ENCODE measurements at regions not wholly inside any gene's neighbourhood (a gene's known extent, or its start where the extent isn't known, plus 50 kb on each side); places are given as distances from the start of the nearest gene placed in this dataset.
A peak's percentile ranks its signal among the peaks of the same experiment; 100 is the strongest.

DNA sequence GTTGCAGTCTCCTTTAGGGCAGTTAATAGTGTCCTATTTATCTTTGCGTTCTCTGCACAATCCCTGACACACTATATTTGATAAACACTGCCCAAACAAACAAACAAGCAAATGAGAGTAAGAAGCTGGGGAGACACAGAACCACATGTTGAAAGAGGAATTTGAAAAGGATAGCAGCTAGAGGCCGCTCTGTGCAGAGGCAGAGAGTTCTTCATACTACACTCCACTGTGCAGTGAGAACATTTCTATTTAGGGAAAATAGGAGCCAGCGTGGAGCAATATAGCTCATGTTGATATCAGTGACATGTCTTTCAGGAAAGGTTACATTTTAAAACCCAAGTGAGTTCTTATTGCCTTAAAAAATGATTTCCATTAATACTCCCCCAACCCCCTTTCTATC is 140.3 kb upstream of the SEL1L start:
- no peak for DNase-seq

DNA sequence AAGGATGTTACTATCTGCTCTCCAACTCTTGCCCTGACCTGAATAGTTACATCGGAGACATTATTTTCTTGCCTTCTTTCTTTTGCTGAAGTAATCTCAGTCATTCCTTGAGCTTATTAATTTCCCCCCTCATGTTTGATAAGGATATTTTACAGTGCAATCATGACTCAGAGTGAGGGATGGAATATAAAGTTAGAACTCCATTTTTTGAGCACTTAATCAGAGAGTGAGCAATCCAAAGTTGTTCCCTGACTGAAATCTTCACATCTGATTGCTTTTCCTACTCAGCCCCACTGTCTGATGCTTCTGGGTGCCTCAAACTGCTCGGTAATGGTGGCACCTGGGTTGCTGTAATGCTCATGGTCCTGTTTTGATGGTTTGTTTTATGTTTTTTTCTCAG is 142.7 kb upstream of the SEL1L start:
- DNase-seq: no peak

DNA sequence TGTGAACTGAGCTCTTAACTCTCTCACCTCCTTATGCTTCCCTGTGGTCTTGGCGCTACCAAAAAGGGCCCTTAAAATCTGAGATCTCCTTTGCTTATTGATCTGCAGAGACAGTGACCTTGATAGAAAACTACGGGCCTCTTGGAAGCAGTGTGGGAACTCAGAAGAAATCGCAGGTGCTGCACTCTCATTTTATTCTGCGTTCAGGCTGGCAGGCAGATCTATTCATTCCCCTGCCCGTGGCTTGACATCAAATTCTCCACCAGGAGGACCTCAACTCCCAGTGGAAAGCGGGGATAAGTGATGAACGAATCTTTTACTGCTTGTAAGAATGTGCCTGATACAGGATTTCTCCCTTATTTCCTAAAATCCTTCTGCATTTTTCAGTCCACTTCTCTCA is 143.2 kb upstream of the SEL1L start:
- DNase-seq: no peak

DNA sequence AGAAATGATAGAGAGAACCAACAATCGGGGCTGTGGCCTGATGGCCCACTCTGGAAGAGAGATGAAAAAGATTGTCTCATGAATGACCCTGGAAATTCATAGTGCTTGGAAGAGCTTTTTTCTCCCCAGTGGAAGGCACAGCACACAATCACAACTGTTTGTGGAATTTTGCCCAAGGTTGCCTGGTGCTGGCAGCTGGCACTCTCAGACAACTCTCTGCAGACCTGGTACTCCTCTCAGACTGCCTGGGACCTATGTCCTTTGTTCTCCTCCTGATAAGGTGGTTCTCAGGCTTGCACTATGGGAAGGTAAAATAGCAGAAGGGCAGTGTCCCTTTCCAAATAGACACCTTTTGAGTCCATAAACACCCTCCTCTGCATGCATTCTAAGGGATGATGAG is 144.1 kb upstream of the SEL1L start:
- no peak for DNase-seq

DNA sequence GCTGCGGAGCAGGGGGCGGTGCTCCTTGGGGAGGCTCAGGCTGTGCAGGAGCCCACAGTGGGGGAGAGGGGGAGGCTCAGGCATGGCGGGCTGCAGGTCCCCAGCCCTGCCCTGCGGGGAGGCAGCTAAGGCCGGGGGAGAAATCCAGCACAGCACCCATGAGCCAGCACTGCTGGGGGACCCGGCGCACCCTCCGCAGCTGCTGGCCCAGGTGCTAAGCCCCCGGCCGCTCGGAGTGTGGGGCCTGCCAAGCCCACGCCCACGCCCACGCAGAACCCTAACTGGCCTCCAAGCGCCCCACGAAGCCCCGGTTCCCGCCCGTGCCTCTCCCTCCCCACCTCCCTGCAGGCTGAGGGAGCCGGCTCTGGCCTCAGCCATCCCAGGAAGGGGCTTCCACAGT is 145.6 kb upstream of the SEL1L start:
- DNase-seq: no peak

DNA sequence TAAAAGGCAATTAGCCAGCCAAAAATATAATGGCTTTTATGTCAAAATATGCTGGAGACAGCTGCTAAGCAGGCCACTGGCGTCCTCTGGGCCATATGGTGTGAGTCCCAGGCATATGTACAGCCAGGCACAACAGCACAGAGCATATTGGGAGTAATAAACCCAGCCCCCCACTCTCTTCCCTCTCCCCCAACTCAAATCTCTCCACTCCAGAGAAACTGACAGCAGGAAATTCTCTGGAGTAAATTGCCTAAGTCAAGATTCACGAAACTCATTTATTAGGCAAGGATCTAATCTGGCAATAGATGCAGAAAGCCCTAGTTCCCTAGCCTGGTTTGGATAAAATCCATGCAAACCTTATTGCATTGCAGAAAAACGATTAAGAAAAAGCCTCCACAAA is 147.9 kb upstream of the SEL1L start:
- DNase-seq: no peak

DNA sequence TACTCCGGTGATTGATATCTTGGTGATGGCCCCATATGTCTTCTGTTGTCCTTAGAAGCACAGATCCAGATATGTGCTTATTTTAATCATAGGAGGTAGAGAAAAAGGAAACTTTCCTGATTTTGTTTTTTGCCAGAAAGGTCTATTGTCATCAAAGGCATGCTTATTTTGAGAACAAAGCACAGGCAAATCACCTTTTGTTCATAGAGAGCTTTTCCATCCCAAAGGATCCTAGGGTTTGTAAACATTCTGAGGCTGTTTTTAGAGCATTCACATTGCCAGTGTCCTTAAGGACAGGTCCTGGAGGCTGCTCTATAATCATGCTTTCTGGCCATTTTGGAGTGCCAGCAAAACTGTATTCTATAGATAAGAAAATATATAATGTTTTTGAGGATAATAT is 148.5 kb upstream of the SEL1L start:
- peak; percentile 12 for DNase-seq

DNA sequence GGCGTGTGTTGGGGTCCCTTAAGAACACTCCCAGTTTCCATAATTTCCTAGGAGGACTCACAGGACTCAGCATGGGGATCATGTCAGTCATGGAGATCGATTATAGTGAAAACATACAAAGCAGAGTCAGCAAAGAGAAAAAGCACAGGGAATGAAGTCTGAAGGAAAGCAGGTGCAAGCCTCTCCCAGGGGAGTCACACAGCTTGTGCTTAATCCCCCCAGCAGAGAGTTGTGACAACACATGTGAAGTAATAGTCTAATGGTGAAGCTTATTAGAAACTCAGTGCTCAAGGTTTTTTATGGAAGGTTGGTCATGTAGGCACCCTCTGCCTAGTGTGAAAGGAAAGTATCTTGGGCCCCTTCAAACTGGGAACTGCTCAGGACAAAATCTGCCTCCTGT is 149.0 kb upstream of the SEL1L start:
- peak; percentile 29 for DNase-seq

DNA sequence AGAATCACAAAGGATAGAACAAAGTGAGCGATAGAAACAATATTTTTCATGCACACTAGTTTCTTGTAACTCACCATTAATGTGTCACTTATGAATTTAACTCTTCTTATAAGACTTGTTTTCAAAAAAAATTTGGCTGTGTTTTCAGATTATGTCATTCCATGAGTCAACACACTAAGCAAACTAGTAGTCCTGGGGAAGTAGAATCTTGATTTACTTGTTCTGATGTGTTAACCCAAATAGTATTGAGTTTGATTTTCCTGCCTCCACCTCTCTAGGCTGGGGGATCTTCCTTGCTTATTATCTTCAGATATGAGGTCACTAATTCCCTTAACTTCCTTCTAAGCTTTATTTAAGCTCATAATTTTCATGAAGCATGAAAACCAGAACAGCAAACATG is 151.0 kb upstream of the SEL1L start:
- DNase-seq: no peak

DNA sequence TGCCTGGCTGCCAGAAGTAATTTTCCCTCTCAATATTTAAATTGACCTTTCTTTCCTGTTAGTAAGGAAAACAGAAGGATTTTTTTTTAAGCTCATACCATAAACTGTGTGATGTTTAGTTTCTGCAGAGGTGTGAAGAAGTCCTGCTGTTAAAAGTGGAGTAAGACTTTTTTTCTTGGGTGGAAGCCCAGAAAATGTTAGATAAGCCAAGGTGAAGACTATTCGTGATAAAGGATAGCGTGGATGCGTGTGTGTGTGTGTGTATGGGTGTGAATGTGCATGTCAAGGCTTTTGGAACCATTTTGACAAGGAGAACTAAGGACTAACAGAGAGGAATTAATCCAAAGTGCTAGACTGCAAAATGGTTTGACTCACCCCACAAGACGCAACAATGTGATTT is 152.9 kb upstream of the SEL1L start:
- no peak for DNase-seq

DNA sequence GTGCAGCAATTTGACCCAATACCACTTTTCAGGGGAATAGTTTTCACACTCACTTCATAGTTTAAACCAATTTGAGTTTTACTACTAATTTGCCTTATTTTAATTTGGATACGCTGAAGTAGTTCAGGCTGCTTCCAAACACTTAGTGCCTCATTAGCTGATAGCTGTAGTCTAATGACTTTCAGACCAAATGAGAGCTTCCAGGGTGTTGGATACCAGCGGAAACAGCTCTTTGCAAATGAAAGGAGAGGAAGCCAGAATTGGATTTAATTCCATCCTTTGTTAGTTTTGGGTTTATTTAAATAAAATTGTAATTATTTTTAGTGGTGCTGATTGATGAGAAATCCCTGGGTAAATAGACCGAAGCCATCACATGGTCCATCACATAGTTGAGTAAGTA is 158.3 kb upstream of the SEL1L start:
- DNase-seq: no peak

DNA sequence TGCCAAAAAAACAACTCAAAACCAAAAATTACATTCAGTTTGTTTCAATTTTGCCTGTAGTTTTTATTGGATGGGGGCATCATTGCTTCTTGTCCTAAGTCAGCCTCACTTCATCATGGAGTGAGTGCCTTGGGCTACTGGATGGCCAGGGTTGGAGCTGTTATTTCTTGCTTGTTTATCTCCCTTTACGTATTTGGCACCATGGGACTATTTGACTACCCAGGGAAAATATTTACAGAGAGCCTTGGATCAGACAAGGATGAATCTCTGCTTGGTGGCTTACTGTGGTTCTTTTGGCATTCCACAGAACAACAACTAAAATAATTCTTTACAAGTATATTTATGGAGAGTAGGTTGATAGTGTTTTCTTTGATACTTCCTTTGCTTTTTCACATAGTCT is 160.8 kb upstream of the SEL1L start:
- DNase-seq: no peak

DNA sequence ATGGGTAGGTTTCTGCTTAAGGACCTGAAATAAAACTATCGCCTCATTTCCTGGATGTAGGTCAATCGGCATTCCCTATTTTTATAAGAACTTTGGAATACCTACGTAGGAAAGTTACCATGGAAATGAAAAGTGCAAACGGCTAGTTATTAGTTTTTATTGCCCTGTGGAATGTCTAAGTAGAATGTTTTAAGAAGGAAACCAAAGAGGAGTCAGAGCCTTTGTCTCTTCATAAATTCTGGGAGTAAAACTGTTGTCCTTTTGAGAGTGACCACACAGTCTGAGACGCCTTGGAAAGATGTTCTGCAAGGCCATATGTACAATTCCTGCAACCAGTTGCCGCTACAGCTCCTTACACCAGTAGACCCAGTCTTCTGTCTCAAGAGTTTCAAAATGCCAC is 176.0 kb upstream of the SEL1L start:
- DNase-seq: no peak

DNA sequence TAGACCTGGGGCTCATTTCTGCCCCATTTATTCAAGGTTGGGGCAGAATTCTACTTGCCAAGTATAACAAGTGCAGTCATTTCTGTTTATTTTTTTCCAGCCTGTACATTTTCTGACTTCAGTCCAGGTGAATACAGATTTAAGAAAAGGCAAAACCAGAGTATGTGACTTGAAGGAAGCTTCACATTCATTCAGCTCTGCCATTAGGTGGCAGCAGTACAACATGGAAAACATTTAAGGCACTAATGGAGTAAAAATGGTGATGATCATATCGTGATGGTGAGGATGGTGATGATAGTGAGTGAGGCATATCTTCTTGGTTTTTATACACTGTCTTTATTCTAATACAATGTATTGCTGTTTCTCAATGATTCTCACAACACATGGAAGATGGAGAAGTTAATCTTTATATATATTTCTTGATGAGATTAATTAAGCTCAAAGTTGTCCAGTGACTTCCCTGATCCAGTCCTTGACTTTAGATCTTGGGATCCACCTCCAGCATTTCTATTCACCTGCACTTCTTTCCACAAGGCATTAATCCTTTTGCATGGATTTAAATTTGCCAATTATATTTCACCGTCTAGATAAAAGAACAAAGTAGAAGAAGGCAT is 176.7 kb upstream of the SEL1L start:
- DNase-seq: peak; percentile 64

DNA sequence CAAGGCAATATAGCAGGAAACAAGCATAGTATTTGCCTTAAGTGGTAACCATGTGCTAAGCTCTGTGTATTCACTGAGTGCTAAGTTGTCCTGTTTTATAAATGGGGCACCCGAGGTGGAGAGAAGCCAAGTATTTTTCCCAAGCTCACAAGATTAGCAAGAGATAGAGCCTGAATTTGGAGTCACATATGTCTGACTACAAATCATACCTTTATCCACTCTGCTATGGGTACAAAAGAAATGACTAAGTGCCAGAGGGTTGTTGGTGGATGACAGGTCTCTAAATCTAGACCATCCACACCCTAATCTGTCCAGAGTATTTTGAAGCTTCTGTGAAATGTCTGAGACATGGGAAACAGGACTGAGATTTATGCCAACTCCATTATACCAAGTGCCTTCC is 182.1 kb upstream of the SEL1L start:
- DNase-seq: no peak

DNA sequence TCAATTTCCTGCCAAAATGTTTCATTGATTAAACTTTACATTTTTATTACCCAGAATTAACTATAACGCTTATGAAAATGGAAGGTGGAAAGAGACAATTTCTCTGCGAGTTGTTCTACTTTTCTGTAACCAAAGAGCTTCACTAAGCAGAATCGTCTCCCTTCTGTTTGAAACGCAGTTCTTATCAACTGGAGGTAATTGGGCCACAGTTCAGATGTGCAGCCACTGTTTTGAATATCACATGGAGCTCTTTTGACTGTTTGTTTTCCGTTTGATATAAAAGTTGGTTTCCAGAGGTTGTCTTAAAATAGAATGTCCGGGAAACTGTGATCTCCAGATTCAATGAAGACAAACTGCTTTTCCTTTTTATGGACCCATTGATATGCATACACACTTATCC is 183.3 kb upstream of the SEL1L start:
- DNase-seq: no peak

DNA sequence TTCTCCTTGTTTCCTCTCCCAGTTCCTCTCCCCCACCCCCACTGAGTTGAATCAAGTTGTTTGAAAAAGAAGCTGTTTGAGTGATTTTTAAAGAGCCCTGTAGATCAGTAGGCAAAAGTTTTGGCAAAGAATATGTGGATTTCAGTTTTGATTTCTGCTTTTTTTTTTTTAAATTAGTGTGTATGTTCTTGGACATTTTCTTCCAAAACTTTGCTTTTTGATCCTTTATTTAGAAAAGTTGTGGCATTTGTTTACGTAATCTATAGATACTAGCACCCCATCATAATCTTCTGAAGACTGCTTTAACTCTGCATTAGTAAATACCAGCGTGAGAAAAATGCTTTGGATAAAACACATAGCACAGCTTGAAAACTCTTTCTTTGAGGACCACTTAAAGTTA is 190.3 kb upstream of the SEL1L start:
- no peak for DNase-seq

DNA sequence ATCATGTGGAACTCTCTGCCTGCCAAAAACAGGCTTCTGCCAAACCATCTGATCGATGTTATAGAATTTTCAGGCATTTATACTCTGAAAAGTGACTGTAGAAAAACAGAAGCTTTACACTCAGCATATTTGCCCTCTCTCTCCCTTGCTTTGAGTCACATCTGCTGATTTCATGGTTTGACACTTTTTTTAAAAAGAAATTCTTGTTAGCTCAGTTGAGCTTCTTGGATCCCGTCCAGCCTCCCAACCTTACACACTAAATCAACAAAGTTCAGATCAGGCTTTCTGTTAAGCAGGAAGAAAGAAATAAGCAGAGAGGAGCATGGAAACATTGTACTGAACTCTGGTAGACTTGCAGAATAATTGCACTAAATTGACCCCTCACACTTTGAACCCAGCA is 193.6 kb upstream of the SEL1L start:
- peak; percentile 89 for DNase-seq

DNA sequence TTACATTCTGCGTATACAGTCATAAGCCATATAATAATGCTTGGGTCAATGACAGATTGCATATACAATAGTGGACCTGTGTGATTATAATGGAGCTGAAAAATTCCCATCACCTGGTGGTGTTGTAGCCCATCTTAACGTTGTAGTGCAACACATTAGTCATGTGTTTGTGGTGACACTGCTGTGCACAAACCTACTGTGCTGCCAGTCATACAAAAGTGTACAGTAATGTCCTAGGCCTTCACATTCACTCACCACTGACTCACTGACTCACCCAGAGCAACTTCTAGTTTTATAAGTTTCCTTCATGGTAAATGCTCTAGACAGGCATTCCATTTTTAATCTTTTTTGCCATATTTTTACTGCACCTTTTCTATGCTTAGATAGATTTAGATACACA is 194.8 kb upstream of the SEL1L start:
- DNase-seq: no peak

DNA sequence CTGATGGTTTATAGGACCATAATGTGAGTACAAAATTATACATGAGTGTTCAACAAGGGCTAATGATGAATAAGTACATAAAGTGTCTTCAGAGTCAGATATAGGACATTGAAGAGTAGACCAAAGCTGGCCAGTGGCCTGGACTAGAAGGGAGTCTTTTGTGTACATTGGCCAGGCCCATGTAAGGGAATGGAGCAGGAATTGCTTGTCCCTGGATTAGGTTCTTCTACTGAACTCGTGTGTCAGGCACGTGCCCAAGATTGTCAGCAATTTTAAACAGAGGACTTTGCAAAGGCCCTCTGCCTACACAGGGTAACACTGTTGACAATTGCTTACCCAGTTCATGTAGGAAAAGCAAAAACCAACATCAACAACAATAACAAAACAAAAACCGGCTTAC is 196.0 kb upstream of the SEL1L start:
- no peak for DNase-seq

DNA sequence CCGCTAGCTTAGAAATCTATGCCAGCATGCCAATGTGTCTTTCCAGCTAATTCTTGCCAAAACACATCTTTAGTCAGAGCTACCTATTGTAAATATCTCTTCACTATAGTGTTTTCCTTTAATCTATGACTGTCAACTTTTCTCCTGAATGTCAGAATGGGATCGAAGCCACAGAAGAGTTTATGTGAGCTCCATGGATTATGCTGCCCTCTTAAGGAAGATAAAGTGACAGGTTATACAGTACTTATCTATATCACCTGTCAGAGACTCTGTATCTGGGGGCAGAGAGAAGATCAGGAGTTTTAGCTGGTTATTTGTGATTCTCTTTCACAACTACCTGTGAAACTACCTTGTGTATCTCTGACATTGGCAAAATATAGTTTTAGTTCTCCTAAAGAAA is 204.3 kb upstream of the SEL1L start:
- peak; percentile 2 for DNase-seq

DNA sequence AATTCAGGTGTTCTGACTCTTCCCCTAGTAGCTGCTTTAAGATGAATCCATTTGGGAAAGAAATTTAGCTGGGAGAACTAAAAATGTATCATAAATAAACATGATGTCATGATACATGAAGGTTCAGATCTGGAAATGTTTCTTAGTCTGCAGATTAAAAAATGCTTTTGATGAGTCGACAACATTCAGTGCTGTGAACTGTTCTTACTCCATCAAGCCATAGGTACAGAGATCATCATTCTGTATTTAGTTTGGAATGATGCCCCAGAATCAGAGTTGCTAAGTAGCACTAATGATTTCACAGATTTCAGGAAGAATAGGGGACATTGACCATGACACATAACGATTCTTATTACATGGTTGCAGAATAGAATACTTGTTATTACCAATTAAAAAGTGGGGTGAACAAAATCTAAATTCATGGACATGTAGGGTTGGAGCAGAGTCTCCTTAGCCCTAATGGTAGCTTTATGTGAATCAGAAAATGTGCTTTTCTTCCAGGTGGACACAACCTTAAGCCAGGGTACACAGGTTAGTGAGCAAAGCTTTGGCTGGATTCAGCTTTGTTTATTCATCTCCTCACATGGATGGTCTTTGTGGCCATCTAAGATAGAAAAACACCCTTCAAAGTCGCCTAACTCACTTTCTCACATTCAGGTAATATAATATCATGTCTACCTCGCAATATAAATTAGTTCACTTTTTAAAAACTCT is 205.4 kb upstream of the SEL1L start:
- no peak for DNase-seq

DNA sequence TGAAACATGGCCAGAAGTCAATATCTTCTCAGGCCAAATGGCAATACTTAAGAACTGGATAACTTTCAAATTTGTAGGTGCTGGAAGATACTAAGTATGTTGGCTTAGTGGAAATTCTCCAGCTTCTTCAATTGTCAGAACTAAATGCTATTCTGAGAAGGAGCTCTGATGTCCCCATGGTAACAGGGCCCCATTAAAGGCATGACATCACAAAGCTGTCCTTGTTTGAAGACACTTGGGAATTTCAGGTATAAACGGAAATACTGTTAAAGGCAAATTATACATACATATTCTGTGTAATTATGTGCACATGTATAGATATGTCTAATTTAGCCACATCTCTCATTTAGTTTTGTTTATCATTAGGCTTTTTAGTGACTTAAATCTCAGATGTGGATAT is 210.0 kb upstream of the SEL1L start:
- DNase-seq: no peak

DNA sequence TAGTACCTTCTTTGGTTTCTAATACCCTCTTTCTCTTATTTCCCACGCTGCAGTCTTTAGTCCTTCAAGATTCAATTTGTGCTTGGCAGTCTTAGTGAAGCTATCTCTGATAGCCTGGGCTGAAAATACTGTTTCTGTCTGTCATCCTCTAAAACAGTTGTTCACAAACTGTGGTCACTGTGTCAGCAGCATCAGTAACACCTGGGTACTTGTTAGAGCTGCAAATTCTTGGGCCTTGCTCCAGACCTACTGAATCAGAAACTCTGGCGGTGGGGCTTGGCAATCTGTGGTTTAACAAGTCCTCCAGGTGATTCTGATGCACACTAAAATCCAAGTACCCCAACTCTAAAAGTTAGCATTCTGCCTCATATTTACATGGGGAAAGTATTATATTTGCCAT is 217.5 kb upstream of the SEL1L start:
- no peak for DNase-seq

DNA sequence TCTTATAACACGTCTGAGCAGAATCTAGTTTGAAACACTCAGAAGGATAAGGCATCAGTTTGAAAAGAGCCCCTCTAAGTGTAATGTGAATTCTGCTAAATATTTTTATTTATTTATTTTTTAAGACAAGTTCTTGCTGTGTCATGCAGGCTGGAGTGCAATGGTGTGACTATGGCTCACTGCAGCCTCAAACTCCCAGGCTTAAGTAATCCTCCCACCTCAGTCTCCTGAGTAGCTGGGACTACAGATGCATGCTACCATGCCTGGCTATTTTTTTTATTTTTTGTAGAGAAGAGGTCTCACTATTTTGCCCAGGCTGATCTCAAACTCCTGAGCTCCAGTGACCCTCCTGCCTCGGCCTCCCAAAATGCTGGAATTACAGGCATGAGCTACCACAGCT is 225.9 kb upstream of the SEL1L start:
- no peak for DNase-seq

Measured in NCI-H345 (cell line).